Skin of body (tissue), 1 donor: ENCODE measurements at regions not wholly inside any gene's neighbourhood (a gene's known extent, or its start where the extent isn't known, plus 50 kb on each side); places are given as distances from the start of the nearest gene placed in this dataset.

Experiments
- DNase-seq: peaks from one replicate; lab custom pipeline; 2025; lab: John Stamatoyannopoulos, UW

GRCh38 chr3:147846293-147846692, 437.1 kb downstream of the ZIC1 start:
- no peak for DNase-seq

GRCh38 chr3:147846854-147847478, 437.8 kb downstream of the ZIC1 start:
- DNase-seq, result no peak

DNA sequence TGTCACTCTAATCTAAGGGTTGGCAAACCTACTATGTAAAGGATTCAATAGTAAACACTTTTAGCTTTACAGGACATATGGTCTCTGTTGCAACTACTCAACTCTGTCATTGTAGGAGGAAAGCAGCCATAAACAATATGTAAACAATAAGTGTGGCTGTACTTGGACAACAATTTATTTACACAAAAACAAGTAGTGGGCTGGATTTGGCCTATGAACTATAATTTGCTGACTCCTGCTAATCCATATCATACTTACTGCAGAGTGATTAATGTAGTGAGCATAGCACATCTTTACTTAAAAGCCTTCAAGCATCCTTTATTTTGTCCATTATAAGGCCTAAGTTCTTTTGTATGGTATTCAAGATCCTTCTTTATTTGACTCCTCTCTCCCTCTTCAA, 441.9 kb downstream of the ZIC1 start:
- no peak for DNase-seq

- no peak for DNase-seq
Observed at GRCh38 chr3:147854542-147854941, 445.4 kb downstream of the ZIC1 start.

GRCh38 chr3:147864754-147865354, 455.7 kb downstream of the ZIC1 start:
- DNase-seq, result no peak

DNA sequence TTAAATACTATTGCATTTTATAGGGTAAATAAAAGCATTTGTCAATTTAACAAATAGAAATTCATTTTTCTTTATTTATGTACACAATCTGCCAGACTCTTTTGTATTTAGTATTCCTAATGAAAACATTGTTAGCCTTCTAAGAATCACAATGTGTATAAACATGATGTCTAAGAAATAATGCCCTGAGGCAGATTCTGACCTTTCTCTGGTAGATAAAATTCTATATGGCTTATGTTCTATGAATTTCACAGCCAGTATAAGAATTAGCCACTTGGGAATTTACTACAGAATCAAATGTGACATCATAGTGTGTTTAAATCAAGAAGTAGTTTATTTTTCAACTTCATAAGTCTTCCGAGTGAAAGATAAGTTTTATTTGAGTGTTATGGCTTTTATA, 457.4 kb downstream of the ZIC1 start:
- DNase-seq, result no peak

- DNase-seq, result no peak
Observed at GRCh38 chr3:147872568-147872967, 463.4 kb downstream of the ZIC1 start.

- DNase-seq, result no peak
Observed at GRCh38 chr3:147875498-147875897, 466.3 kb downstream of the ZIC1 start.

GRCh38 chr3:147881933-147882332, 472.8 kb downstream of the ZIC1 start:
- DNase-seq, result no peak

DNA sequence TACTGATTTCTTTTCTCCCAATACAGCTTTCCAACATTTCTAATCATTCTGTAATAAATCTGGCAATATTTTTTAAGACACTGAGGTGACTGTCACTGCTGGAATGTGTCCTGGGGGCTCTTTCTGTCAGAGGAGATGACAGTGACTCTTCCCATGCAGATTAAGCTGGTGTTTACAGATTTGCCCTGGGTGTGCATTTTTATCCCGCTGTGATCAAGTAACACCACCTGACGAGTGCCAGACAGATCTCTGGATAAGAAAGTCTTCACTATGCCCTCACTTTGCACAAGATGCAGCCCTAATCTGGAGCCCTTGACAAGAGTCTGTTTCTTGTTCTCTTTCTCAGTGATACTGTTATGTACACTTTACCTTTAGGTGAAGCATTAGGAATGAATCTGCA, 477.7 kb downstream of the ZIC1 start:
- no peak for DNase-seq

DNA sequence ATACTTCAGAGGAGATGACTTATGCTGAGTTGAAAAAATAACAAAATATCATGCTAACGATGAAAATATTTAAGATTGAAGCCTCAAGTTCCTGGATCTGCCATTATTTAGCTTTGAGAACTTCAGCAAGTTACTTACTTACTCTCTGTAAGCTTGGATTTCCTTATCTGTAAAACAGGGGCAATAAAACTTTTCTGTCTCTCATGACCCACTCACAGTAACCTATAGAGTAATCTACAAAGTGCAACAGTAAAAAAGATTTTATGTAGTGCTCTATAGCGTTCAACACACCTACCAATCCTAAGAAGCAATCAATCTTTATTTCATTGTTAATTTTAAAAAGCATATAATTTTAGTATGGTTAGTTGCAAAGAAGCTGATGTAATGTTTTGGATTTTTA, 478.6 kb downstream of the ZIC1 start:
- DNase-seq, result no peak

- DNase-seq, result no peak
Observed at GRCh38 chr3:147890114-147890513, 480.9 kb downstream of the ZIC1 start.

GRCh38 chr3:147895509-147895908, 486.3 kb downstream of the ZIC1 start:
- no peak for DNase-seq

GRCh38 chr3:147900851-147901250, 491.7 kb downstream of the ZIC1 start:
- no peak for DNase-seq

DNA sequence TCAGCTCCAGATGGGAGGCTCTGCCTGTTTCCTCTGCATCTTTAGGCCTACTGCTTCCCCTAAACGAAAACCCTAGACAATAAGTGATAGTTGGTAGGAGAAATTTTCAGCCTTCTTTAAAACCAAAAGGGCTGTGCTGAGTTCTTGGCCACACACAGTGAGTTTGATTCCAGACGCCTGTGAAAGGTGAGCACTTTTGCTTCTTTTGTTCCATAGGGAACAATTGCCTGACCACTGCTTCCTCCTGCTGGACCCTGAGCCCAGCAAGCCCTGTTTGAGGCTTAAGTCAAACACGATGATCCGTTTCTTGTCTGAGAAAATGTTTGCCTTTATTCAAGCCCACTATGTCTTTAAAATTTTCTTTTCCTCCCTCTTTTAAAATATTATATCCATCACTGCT, 493.9 kb downstream of the ZIC1 start:
- DNase-seq, result no peak

DNA sequence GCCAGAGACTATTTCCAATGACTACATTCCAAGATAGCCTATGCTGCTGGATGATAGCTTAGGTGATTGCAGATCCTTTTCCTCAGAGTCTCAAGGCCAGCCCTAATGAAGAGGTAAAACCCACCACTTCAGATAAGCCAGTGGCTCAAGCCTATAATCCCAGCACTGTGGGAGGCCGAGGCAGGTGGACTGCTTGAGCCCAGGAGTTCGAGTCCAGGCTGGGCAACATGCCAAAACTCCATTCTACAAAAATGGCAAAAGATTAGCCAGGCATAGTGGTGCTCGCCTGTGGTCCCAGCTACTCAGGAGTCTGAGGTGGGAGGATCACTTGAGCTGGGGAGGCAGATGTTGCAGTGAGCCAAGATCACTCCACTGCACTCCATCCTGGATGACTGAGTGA, 495.3 kb downstream of the ZIC1 start:
- no peak for DNase-seq

- no peak for DNase-seq
Observed at GRCh38 chr3:147906285-147906684, 497.1 kb downstream of the ZIC1 start.

DNA sequence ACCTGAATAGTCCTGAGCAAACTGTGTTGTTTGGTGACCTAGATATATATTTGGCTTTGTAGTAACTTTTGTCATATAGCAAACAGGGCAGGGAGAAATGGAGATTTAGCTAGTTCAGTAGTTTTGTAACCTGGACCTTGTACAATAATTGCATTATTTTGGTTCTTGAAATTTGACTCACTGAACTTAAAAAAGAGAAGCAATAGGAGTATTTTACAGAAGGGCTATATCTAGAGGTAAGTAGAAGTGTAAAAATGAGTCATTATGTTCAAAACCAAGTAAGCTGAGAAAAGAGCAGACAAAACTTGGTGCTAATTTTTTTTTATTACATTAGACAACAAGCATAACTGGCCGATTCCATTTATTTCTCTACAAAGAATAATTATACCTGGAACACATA, 505.4 kb downstream of the ZIC1 start:
- DNase-seq, result no peak

DNA sequence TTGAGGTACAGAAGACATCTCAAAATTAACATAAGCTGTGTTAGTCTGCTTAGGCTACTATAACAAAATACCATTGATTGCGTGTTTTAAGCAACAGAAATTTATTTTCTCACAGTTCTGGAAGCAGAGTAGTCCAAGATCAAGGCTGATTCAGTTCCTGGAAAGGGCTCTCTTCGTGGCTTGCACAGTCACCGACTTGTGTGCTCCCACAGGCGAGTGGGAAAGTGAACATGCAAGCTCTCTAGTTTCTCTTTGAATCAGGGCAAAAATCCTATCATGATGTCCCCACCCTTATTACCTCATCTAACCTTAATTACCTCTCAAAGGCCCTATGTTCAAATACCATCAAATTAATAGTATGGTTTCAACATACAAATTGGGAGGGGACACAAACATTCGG, 505.9 kb downstream of the ZIC1 start:
- no peak for DNase-seq

DNA sequence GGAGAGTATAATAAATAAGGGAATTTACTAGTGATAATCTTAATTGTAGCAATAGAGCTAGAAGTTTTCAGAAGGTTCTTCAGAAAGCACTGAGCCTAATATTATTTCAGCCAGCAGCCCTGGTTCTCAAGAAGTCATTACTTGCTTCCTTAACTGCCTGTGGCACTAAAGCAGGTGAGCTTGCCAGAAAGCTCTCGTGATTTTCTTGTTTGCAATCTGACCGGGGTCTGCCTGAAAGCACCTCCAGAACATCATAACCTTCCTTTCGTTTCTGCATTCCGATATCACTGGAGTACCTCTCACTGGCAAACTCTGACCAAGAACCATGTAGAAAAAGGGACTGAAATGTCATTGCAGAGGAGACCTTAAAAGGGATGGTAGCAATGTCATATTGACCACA, 510.3 kb downstream of the ZIC1 start:
- DNase-seq, result no peak

- DNase-seq, result peak; percentile 57
Observed at GRCh38 chr3:147921051-147921450, 511.9 kb downstream of the ZIC1 start.

DNA sequence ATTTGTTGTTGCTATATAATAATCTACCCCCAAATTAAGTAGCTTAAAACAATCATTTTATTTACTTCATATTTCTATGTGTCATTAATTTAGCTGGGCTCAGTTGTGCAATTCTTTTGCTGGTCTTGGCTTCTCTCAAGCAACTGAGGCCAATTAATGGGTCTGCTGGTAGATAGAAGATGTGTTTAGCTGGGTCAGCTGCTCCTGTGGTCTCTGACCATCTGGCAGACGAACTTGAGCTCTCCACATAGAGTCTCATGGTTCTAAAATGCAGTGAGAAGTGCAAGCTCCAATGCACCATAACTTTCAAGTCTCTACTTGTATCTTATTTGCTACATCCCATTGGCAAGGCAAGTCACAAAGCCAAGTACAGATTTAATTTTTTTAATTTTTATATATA, 515.6 kb downstream of the ZIC1 start:
- no peak for DNase-seq

DNA sequence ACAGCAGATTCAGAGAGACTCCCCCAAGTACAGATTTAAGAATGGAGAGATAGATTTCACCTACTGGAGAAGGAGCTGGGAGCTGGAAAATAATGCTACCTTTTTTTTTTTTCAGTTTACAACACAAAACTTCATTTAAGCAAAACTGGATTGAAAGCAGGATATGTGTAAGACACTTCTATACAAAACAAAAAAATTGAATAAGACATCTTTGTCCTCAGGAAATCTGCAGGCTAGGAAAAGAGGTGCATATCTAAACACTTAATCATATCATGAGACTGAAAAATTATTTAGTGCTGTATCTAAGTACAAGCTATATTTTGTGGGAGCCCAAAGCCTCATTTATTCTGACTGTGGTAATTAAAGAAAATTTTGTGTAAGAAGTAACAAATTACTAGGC, 516.1 kb downstream of the ZIC1 start:
- DNase-seq, result no peak
